Pancreas (tissue), 10 donors: ENCODE measurements at regions not wholly inside any gene's neighbourhood (a gene's known extent, or its start where the extent isn't known, plus 50 kb on each side); places are given as distances from the start of the nearest gene placed in this dataset.

Experiments used
- ATAC-seq, 4 donors: fragments of 200-7000 bp; cut with Tn5 transposase; one replicate each; pipeline versions ENCODE4 v1.8.0 to v1.9.1; 2020; ENCODE audit warnings: mild to moderate bottlenecking in 4 of 4, moderate library complexity in 4 of 4
- DNase-seq, 6 donors: peaks; one replicate each; pipeline ENCODE4 v3.0.0-alpha.2; 2020
- FAIRE-seq: peaks from 2 replicates; lab custom pipeline; 2012; peaks lifted over from hg19 to GRCh38; lab: Jason Lieb, UNC
- H3K27ac ChIP-seq, 4 donors: fragments of 200-600 bp; sonication (generic); 1 replicate in 3 of 4; 2 replicates in 1 of 4; pipeline versions ENCODE4 v1.5.0 to v1.8.0; 2020
- H3K27me3 ChIP-seq, 4 donors: fragments of 200-600 bp; one replicate each; pipeline ENCODE4 v1.8.0; 2021
- H3K36me3 ChIP-seq, 3 donors: fragments of 200-600 bp; sonication (generic) in 1 of 3; one replicate each; pipeline versions ENCODE4 v1.5.0 to v1.8.0; 2020 to 2021
- H3K4me1 ChIP-seq, 3 donors: fragments of 200-600 bp; one replicate each; pipeline ENCODE4 v1.8.0; 2021
- H3K4me3 ChIP-seq, 4 donors: fragments of 200-600 bp; sonication (generic) in 2 of 4; one replicate each; pipeline versions ENCODE4 v1.5.0 to v1.8.0; 2020 to 2021
- H3K9me3 ChIP-seq, 4 donors: fragments of 200-600 bp; one replicate each; pipeline ENCODE4 v1.8.0; 2021
- WGBS, 2 donors: extraction: QIAGEN DNeasy Blood & Tissue Kit; methylation state at CpG; one replicate each; pipeline ENCODE4 v1.1.7; 2013; 5-methylcytosine and 5-hydroxymethylcytosine counted together
- intact Hi-C, 3 donors: fragments of 100-400 bp; cut with DNase I; formaldehyde crosslinking; loops; one replicate each; pipeline versions ENCODE4 v1.11.1 to v1.14.2; 2022
- TF ChIP-seq, protein P1 (sequence below), 4 donors: fragments of 200-600 bp; sonication (generic) in 3 of 4; IDR thresholded peaks; one replicate each; pipeline versions ENCODE4 v1.5.0 to v1.8.0; 2021; ENCODE audit warnings: antibody characterized with exemption in 4 of 4
- donor health status: healthy with polysubstance abuse.
- donor health status: DM: no; HTN: no; CAD: no; lungs with moderate emphysema.
- donor health status: DM: no; HTN: no; CAD: no.
- donor health status: control.
- donor health status: control.
- donor health status: Bipolar disorder and iron deficiency.
- donor health status: DM: yes; HTN: yes; CAD: no.
- donor health status: DM: no; HTN: no; CAD: no.
- donor health status: DM: no; HTN: no; CAD: no.
- donor health status: DM: yes; HTN: yes; CAD: no.

DNA sequence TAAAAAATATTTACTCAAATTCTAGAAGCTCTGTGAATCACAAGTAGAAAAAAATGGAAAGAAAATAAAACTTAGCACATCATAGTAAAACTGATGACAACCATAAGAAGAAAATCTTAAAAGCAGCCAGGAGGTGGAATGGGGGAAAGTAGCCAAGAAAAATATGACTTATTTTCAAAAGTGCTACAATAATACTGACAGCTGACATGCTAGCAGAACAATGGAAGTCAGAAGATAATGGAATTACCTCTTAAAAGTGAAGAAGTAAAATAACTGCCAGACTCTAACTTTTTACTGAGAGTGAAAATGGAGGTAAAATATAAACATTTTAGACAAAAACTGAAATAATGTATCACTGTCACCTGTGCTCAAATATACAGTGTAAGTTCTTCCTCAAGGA is 532.2 kb upstream of the SGCD start:
- no peak for DNase-seq
- ATAC-seq: no peak
- no peaks in the 10 kb centered on the region for H3K27me3 ChIP-seq
- no peak for FAIRE-seq
- H3K4me3 ChIP-seq: no peak overlapping the region
- H3K4me1 ChIP-seq: no peaks in the 10 kb centered on the region
- no peaks in the 10 kb centered on the region for H3K36me3 ChIP-seq
- H3K9me3 ChIP-seq: no peaks in the 10 kb centered on the region
- intact Hi-C loops: no loop called here
- TF ChIP-seq, protein P1, sequence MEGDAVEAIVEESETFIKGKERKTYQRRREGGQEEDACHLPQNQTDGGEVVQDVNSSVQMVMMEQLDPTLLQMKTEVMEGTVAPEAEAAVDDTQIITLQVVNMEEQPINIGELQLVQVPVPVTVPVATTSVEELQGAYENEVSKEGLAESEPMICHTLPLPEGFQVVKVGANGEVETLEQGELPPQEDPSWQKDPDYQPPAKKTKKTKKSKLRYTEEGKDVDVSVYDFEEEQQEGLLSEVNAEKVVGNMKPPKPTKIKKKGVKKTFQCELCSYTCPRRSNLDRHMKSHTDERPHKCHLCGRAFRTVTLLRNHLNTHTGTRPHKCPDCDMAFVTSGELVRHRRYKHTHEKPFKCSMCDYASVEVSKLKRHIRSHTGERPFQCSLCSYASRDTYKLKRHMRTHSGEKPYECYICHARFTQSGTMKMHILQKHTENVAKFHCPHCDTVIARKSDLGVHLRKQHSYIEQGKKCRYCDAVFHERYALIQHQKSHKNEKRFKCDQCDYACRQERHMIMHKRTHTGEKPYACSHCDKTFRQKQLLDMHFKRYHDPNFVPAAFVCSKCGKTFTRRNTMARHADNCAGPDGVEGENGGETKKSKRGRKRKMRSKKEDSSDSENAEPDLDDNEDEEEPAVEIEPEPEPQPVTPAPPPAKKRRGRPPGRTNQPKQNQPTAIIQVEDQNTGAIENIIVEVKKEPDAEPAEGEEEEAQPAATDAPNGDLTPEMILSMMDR (IDR thresholded peaks at IDR 0.05): no peak
- H3K27ac ChIP-seq: no peak overlapping the region

DNA sequence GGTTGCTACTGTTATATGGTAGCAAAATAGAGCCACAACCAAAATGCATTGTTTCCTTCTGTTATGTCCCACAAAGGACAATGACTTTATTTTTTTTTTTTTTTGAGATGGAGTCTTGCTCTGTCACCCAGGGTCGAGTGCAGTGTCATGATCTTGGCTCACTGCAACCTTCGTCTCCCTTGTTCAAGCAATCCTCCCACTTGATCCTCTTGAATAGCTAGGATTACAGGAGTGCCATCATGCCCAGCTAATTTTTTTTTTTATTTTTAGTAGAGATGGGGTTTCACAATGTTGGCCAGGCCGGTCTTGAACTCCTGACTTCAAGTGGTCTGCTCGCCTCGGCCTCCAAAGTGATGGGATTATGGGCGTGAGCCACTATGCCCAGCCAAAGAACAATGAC is 527.7 kb upstream of the SGCD start:
- Histone ChIP-seq H3K27me3 (no peaks in the 10 kb centered on the region), H3K4me1 (no peaks in the 10 kb centered on the region), H3K4me3 (no peak overlapping the region), H3K9me3 (no peaks in the 10 kb centered on the region), H3K36me3 (no peaks in the 10 kb centered on the region), H3K27ac (no peak overlapping the region)
- ATAC-seq (no peak), FAIRE-seq (no peak), DNase-seq (no peak)
- intact Hi-C loops: no loop called here
- 44 to 63% methylated on average over 6 of the region's 6 CpGs for WGBS, 2 donors
- TF ChIP-seq, protein P1 (IDR thresholded peaks at IDR 0.05): no peak

DNA sequence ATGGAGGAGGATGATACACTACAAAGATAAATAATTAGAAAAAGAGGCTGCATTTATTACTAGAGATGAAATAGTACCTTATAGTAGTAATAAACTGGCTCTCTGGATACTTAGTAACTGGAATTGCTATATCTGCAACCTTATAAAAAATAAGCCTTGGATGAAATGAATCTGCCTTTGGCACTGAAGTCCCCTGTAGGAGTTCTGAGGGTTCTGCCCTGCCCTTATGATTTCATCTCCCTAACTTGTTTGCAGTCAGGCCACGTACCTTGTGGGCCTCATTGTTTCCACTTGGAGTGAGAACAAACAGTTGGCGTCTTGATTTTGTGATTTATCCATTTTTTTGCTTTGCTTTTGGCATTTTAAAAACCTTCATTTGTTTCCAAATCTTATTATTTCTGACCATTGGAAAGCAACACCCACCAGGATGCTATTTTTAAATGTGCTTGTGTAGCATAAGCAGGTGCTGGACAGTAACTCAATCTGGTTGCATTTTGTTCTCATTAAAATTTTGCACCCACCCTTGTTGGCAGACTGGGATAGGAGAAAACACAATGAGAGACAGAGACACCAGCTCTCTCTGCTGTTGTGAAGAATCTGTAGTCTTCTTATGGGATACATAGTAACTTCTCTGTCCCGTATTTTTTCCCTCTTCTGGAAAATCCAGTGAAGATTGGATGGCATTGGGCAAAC is 518.9 kb upstream of the SGCD start:
- Histone ChIP-seq H3K27me3 (no peaks in the 10 kb centered on the region), H3K9me3 (no peaks in the 10 kb centered on the region), H3K4me1 (no peaks in the 10 kb centered on the region), H3K27ac (no peak overlapping the region), H3K4me3 (no peak overlapping the region), H3K36me3 (no peaks in the 10 kb centered on the region)
- no peak for FAIRE-seq
- DNase-seq: no peak
- no peak for ATAC-seq
- 42 to 63% methylated on average over 3 of the region's 3 CpGs for WGBS, 2 donors
- TF ChIP-seq, protein P1 (IDR thresholded peaks at IDR 0.05): no peak
- intact Hi-C loops: no loop called here

DNA sequence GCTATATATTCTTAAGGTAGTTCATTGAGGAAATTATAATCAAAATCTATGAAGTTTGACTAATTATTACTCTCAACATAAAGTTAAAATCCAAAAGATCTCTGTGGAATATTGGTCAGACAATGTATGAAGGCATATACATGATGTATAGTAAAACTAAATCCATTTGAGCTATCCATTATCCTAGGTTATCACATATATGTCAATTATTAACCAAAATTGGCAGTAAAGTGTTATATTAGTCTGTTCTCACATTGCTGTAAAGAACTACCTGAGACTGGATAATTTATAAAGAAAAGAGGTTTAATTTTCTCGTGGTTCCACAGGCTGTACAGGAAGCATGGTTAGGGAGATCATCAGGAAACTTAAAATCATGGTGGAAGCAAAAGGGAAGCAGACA is 511.7 kb upstream of the SGCD start:
- no peak for ATAC-seq
- H3K4me1 ChIP-seq: no peaks in the 10 kb centered on the region
- WGBS, 2 donors: 7 to 17% methylated on average over 1 of the region's 1 CpG
- H3K27me3 ChIP-seq: no peaks in the 10 kb centered on the region
- no peak overlapping the region for H3K4me3 ChIP-seq
- no peak for DNase-seq
- TF ChIP-seq, protein P1 (IDR thresholded peaks at IDR 0.05): no peak
- H3K36me3 ChIP-seq: no peaks in the 10 kb centered on the region
- intact Hi-C loops: no loop called here
- no peaks in the 10 kb centered on the region for H3K9me3 ChIP-seq
- no peak overlapping the region for H3K27ac ChIP-seq
- no peak for FAIRE-seq

DNA sequence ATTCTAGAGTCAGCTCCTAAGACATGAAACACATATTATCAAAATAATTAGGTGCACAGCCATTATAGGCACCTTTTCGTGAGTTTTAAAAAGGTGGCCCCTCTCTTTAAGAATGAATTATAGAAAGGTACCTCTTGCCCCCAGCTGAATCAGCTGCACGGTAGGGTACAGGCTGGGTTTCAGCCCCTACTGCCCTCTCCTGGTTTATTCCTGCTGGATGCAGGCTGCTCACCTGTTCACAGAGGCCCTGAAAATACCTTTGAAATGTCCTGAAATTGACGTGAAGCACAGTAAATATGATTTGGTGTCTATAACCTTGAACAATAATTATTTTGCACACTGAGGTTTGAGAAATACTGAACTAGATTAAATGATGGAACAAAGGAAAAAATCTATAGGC is 504.8 kb upstream of the SGCD start:
- Histone ChIP-seq H3K9me3 (no peaks in the 10 kb centered on the region), H3K27ac (no peak overlapping the region), H3K4me3 (no peak overlapping the region), H3K27me3 (no peaks in the 10 kb centered on the region), H3K36me3 (no peaks in the 10 kb centered on the region), H3K4me1 (no peaks in the 10 kb centered on the region)
- intact Hi-C loops: no loop called here
- ATAC-seq (no peak), DNase-seq (no peak), FAIRE-seq (no peak)
- 26 to 32% methylated on average over 3 of the region's 3 CpGs for WGBS, 2 donors
- TF ChIP-seq, protein P1 (IDR thresholded peaks at IDR 0.05): no peak
